Activated CD4-positive, alpha-beta T cell treated with anti-CD3 and anti-CD28 coated beads, Interleukin-2, Interleukin-4, amounts not matched to agents 100 ng/mL and 50 ng/mL, durations not matched to agents 16 hours and 8 hours (primary cell): ENCODE measurements at regions not wholly inside any gene's neighbourhood (a gene's known extent, or its start where the extent isn't known, plus 50 kb on each side); places are given as distances from the start of the nearest gene placed in this dataset.
A peak's percentile ranks its signal among the peaks of the same experiment; 100 is the strongest.

Experiments
- DNase-seq: peaks from one replicate; pipeline ENCODE4 v3.0.0-alpha.2; 2020; ENCODE audit warnings: low spot score

DNA sequence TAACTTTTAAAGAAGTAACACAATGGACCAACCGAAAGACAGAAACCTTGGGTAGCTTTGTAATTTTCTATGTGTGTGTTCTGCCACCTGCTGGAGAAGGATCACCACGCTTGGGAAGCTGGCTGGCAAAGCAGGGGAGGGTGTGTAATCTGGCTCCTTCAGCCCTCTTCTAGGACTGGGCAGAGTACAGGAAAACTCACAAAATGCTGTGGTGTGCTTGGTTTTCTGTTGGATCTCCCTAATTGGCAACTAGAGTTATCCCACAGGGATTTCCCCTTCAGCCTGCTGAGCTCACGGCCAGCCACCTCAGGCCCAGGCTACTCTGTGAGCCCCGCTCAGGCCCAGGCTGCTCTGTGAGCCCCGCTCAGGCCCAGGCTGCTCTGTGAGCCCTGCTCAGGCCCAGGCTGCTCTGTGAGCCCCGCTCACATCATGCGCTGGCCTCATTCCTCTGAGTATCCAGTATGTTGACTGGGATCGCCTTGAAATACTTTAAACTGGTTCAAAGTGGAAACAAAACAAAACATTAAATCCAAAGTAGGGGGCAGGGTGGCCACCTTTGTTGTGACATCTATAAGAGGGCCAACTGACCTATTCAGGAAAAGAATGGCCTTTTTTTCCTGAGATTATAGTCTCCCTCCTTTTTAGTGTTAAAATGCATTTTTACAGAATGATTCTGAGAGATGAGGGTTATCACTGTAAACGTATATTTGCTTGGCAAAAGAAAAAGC lies 52.0 kb upstream of the RNU6-8 start:
- DNase-seq, result peak; percentile 61

DNA sequence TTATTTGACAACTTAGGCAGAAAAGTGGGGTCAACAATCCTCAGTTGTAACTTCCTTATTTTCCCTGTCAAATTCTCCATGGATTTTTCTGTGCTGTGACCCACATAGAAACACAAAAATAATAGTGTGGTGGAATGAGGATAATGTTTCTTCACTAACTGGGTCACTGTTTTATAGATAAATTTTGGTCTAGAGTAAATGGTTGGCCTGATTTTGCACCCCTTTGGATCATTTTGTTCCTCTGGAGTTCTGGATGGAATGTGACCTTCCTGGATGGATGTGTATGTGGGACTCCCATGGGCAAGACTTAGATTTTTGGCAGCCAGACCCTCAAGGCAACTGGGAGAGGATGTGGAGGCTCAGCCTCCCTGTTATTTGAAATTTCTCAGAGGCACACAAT lies 52.7 kb upstream of the RNU6-8 start:
- no peak for DNase-seq

- DNase-seq, result no peak
These were observed 53.5 kb upstream of the RNU6-8 start for GRCh38 chr14:32256576-32256975.

DNA sequence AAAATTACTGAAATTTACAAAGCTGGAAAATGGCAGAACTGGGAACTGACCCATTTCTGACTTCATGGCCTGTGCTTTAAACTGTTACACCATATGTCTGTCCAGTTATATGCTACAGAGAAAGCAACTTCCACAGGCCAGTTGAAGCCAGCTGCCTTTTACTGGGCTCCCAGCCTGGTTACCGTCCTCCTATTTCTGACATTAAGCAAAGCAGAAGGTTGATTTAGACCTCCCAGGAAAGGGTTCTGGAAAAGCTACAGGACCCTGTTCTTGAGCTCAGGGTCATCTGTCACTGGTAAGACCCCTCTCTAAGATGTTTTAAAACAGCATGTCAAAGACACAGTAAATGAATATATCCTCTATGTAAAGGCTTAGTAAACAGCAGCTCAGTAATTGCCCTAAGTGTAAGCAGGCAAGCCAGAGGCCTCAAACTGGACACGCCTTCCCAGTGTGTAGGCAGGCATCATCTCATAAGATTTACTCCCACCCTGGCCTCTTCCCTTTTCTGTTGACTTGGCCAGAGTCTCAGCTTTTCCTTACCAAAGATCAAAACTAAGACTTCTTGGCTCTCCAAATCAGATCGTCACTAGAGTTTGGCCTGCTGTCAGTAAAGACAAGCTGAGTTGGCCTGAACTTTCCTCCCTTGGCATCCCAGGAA lies 55.4 kb upstream of the RNU6-8 start:
- no peak for DNase-seq

DNA sequence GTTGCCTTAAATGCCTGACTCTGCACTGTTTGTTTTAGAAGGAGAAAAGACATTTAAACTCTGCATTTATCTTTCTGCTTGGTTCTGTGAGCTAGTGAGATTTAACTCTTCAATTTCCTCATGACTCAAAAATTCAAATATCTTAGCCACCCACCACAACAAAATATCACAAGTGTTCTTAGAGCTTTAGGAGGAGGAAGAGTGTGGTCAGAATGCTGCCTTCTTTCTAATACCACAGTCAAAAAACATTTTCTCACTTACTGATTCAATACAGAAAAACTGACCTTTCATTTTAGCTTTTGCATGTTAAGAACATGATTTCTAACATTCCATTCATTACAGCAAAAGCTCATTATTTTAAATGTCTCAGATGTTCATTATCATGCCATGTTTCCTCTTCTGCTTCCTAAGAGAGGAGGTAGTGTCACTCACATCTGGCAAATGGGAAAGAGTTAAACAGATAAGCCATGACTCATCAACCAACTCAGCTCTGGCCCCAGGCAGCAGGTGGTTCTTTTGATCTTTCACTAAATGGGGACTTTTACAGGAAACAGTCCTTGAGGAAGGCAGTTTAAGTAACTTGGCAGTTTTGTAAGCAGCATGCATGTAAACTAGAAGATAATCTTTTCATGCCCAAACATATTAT lies 56.4 kb upstream of the RNU6-8 start:
- peak; percentile 54 for DNase-seq

DNA sequence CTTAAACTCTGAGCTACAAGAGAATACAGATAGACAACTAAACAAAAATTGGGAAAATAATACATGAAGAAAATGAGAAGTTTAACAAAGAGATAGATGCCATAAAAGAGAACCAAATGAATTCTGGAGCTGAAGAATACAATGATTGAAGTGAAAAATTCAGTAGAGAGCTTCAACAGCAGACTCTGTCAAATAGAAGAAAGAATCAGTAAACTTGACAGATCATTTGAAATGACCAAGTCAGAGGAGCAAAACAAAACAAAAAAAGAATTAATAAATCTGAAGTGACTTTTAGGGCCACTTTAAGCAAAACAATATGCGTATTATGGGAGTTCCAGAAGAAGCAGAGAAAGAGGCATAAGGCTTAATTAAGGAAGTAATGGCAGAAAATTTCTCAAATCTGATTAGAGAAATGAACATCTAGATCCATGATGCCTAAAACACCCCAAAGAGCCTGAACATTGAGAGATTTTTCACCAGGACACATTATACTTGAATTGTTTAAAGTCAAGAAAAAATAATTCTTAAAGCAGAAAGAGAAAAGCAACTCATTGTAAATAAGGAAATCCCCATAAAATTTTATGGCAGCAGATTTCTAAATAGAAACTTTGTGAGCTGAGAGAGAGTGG lies 61.0 kb upstream of the RNU6-8 start:
- no peak for DNase-seq

- DNase-seq, result no peak
These were observed 62.5 kb upstream of the RNU6-8 start for GRCh38 chr14:32265584-32265983.

DNA sequence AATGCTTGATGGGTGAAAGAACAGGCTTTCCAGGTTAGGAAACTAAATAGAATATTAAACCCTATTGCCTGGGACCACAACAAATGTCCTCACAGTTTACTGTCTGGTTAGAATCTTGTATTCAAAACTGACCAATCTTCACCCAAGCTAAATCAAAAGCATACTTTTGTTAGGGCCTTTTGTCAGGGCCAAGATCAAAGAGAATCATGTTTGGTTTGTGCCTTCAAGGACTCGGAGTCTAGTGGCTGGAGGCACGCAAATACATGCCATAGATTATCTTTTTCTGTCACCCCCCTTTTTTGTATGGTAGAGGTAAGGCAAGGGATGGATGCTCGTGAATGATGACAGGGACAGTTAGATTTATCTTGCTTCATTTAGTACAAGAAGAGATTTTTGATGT lies 51.1 kb upstream of the AKAP6 start:
- DNase-seq, result no peak
